ENCODE measurements at regions not wholly inside any gene's neighbourhood (a gene's known extent, or its start where the extent isn't known, plus 50 kb on each side); places are given as distances from the start of the nearest gene placed in this dataset.

- Histone ChIP-seq H3K9ac (ENCODE audit: low read depth, low read length) (no peak overlapping the region), H3K9me3 (ENCODE audit: control insufficient read depth, insufficient read depth, low read length) (no peaks in the 10 kb centered on the region), H3K36me3 (ENCODE audit: insufficient read depth, low read length) (no peaks in the 10 kb centered on the region), H3K4me1 (ENCODE audit: insufficient read depth, low read length) (no peaks in the 10 kb centered on the region)
These were observed 351.9 kb downstream of the ETS1 start for GRCh38 chr11:128235426-128235825.

- no peaks in the 10 kb centered on the region for H3K36me3 ChIP-seq (ENCODE audit: insufficient read depth, low read length)
- H3K4me1 ChIP-seq (ENCODE audit: insufficient read depth, low read length): no peaks in the 10 kb centered on the region
- H3K9ac ChIP-seq (ENCODE audit: low read depth, low read length): no peak overlapping the region
- no peaks in the 10 kb centered on the region for H3K9me3 ChIP-seq (ENCODE audit: control insufficient read depth, insufficient read depth, low read length)
These were observed 353.2 kb downstream of the ETS1 start for GRCh38 chr11:128234143-128234542.

GRCh38 chr11:128232588-128232987 lies 354.8 kb downstream of the ETS1 start:
- no peaks in the 10 kb centered on the region for H3K4me1 ChIP-seq (ENCODE audit: insufficient read depth, low read length)
- no peaks in the 10 kb centered on the region for H3K9me3 ChIP-seq (ENCODE audit: control insufficient read depth, insufficient read depth, low read length)
- H3K9ac ChIP-seq (ENCODE audit: low read depth, low read length): no peak overlapping the region
- H3K36me3 ChIP-seq (ENCODE audit: insufficient read depth, low read length): no peaks in the 10 kb centered on the region

GRCh38 chr11:128231845-128232410 lies 355.4 kb downstream of the ETS1 start:
- Histone ChIP-seq H3K4me1 (ENCODE audit: insufficient read depth, low read length) (no peaks in the 10 kb centered on the region), H3K9ac (ENCODE audit: low read depth, low read length) (no peak overlapping the region), H3K36me3 (ENCODE audit: insufficient read depth, low read length) (no peaks in the 10 kb centered on the region), H3K9me3 (ENCODE audit: control insufficient read depth, insufficient read depth, low read length) (no peaks in the 10 kb centered on the region)

GRCh38 chr11:128227466-128227865 lies 359.9 kb downstream of the ETS1 start:
- H3K4me1 ChIP-seq (ENCODE audit: insufficient read depth, low read length): no peaks in the 10 kb centered on the region
- H3K9me3 ChIP-seq (ENCODE audit: control insufficient read depth, insufficient read depth, low read length): no peaks in the 10 kb centered on the region
- H3K36me3 ChIP-seq (ENCODE audit: insufficient read depth, low read length): no peaks in the 10 kb centered on the region
- H3K9ac ChIP-seq (ENCODE audit: low read depth, low read length): no peak overlapping the region

GRCh38 chr11:128226106-128226716 lies 361.1 kb downstream of the ETS1 start:
- Histone ChIP-seq H3K36me3 (ENCODE audit: insufficient read depth, low read length) (no peaks in the 10 kb centered on the region), H3K9me3 (ENCODE audit: control insufficient read depth, insufficient read depth, low read length) (no peaks in the 10 kb centered on the region), H3K9ac (ENCODE audit: low read depth, low read length) (no peak overlapping the region), H3K4me1 (ENCODE audit: insufficient read depth, low read length) (no peaks in the 10 kb centered on the region)

GRCh38 chr11:128222245-128222884 lies 365.0 kb downstream of the ETS1 start:
- Histone ChIP-seq H3K36me3 (ENCODE audit: insufficient read depth, low read length) (no peaks in the 10 kb centered on the region), H3K9ac (ENCODE audit: low read depth, low read length) (no peak overlapping the region), H3K9me3 (ENCODE audit: control insufficient read depth, insufficient read depth, low read length) (no peaks in the 10 kb centered on the region), H3K4me1 (ENCODE audit: insufficient read depth, low read length) (no peaks in the 10 kb centered on the region)

GRCh38 chr11:128219731-128220120 lies 367.6 kb downstream of the ETS1 start:
- Histone ChIP-seq H3K9me3 (ENCODE audit: control insufficient read depth, insufficient read depth, low read length) (no peaks in the 10 kb centered on the region), H3K36me3 (ENCODE audit: insufficient read depth, low read length) (no peaks in the 10 kb centered on the region), H3K9ac (ENCODE audit: low read depth, low read length) (no peak overlapping the region), H3K4me1 (ENCODE audit: insufficient read depth, low read length) (no peaks in the 10 kb centered on the region)

GRCh38 chr11:128216198-128216597 lies 371.2 kb downstream of the ETS1 start:
- H3K9me3 ChIP-seq (ENCODE audit: control insufficient read depth, insufficient read depth, low read length): peaks cover 4% of the 10 kb centered on the region; the same call in 1 of the 2 replicates
- H3K9ac ChIP-seq (ENCODE audit: low read depth, low read length): no peak overlapping the region
- no peaks in the 10 kb centered on the region for H3K36me3 ChIP-seq (ENCODE audit: insufficient read depth, low read length)
- H3K4me1 ChIP-seq (ENCODE audit: insufficient read depth, low read length): no peaks in the 10 kb centered on the region

- no peak overlapping the region for H3K9ac ChIP-seq (ENCODE audit: low read depth, low read length)
- peaks cover 4% of the 10 kb centered on the region; the same call in 1 of the 2 replicates for H3K9me3 ChIP-seq (ENCODE audit: control insufficient read depth, insufficient read depth, low read length)
These were observed 372.0 kb downstream of the ETS1 start for GRCh38 chr11:128215238-128215882.

GRCh38 chr11:128214263-128214662 lies 373.1 kb downstream of the ETS1 start:
- no peaks in the 10 kb centered on the region for H3K36me3 ChIP-seq (ENCODE audit: insufficient read depth, low read length)
- H3K4me1 ChIP-seq (ENCODE audit: insufficient read depth, low read length): peaks cover 7% of the 10 kb centered on the region
- peaks cover 4% of the 10 kb centered on the region; the same call in 1 of the 2 replicates for H3K9me3 ChIP-seq (ENCODE audit: control insufficient read depth, insufficient read depth, low read length)
- H3K9ac ChIP-seq (ENCODE audit: low read depth, low read length): no peak overlapping the region

More at GRCh38 chr11:128215238-128215882, 372.0 kb downstream of the ETS1 start:
- Histone ChIP-seq H3K4me1 (ENCODE audit: insufficient read depth, low read length) (peaks cover 3% of the 10 kb centered on the region; the same call in 1 of the 2 replicates), H3K36me3 (ENCODE audit: insufficient read depth, low read length) (no peaks in the 10 kb centered on the region)

- Histone ChIP-seq H3K9me3 (ENCODE audit: control insufficient read depth, insufficient read depth, low read length) (peaks cover 4% of the 10 kb centered on the region; the same call in 1 of the 2 replicates), H3K4me1 (ENCODE audit: insufficient read depth, low read length) (peaks cover 7% of the 10 kb centered on the region), H3K9ac (ENCODE audit: low read depth, low read length) (no peak overlapping the region), H3K36me3 (ENCODE audit: insufficient read depth, low read length) (no peaks in the 10 kb centered on the region)
These were observed 373.9 kb downstream of the ETS1 start for GRCh38 chr11:128213461-128213860.

- Histone ChIP-seq H3K9ac (ENCODE audit: low read depth, low read length) (no peak overlapping the region), H3K9me3 (ENCODE audit: control insufficient read depth, insufficient read depth, low read length) (peaks cover 4% of the 10 kb centered on the region; the same call in 1 of the 2 replicates), H3K36me3 (ENCODE audit: insufficient read depth, low read length) (no peaks in the 10 kb centered on the region), H3K4me1 (ENCODE audit: insufficient read depth, low read length) (peaks cover 7% of the 10 kb centered on the region)
These were observed 375.0 kb downstream of the ETS1 start for GRCh38 chr11:128212324-128212723.

GRCh38 chr11:128210148-128210940 lies 377.0 kb downstream of the ETS1 start:
- Histone ChIP-seq H3K9me3 (ENCODE audit: control insufficient read depth, insufficient read depth, low read length) (peaks cover 4% of the 10 kb centered on the region; the same call in 1 of the 2 replicates), H3K4me1 (ENCODE audit: insufficient read depth, low read length) (peaks cover 7% of the 10 kb centered on the region), H3K9ac (ENCODE audit: low read depth, low read length) (no peak overlapping the region; the same call in 1 of the 2 replicates), H3K36me3 (ENCODE audit: insufficient read depth, low read length) (no peaks in the 10 kb centered on the region)

Data from ES-I3 (cell line).